IMR-90 (cell line): ENCODE measurements at regions not wholly inside any gene's neighbourhood (a gene's known extent, or its start where the extent isn't known, plus 50 kb on each side); places are given as distances from the start of the nearest gene placed in this dataset.

ENCODE experiments used
- ATAC-seq: fragments of 200-7000 bp; cut with Tn5 transposase; 2 replicates; pipeline ENCODE4 v1.9.1; 2020; ENCODE audit warnings: low read depth, mild to moderate bottlenecking, moderate library complexity
- BruUV-seq: library from RNA; stranded (reverse); fragments of 400-500 nt; replicated peaks from 2 replicates; lab custom pipeline; 2021; lab: Mats Ljungman, UMichigan
- CTCF ChIA-PET: fragments of 300-600 bp; formaldehyde crosslinking; extraction: SDS; loops from one replicate; lab custom pipeline; 2021; ENCODE audit warnings: antibody characterized with exemption; lab: Yijun Ruan, JAX
- POLR2A ChIA-PET: fragments of 300-600 bp; sonication (Branson Sonifier 250); formaldehyde crosslinking; loops from one replicate; lab custom pipeline; 2022; ENCODE audit warnings: antibody characterized with exemption; ENCODE audit not compliant: unreplicated experiment; lab: Charles Lee
- DNase-seq: peaks from one replicate; pipeline ENCODE4 v3.0.0; 2013
- H2AFZ ChIP-seq: replicated peaks from 2 replicates; pipeline ENCODE3; 2013; ENCODE audit warnings: low read length, mild to moderate bottlenecking; ENCODE audit not compliant: poor library complexity
- H2AK5ac ChIP-seq: 2 replicates; pipeline ENCODE4 v1.6.1; 2013; ENCODE audit warnings: low read depth, low read length, inconsistent platforms
- H2AK9ac ChIP-seq: replicated peaks from 2 replicates; pipeline ENCODE3; 2013; ENCODE audit warnings: mild to moderate bottlenecking, low read depth, low read length, moderate library complexity; ENCODE audit not compliant: poor library complexity
- H2BK120ac ChIP-seq: 2 replicates; pipeline ENCODE4 v1.6.1; 2013; ENCODE audit warnings: low read depth, low read length, inconsistent platforms
- H2BK15ac ChIP-seq: 3 replicates; pipeline ENCODE4 v1.6.1; 2013; ENCODE audit warnings: low read depth, low read length, inconsistent platforms
- H2BK20ac ChIP-seq: 2 replicates; pipeline ENCODE4 v1.6.1; 2013; ENCODE audit warnings: low read depth, mild to moderate bottlenecking, inconsistent platforms, low read length, moderate library complexity
- H2BK5ac ChIP-seq: 2 replicates; pipeline ENCODE4 v1.6.1; 2013; ENCODE audit warnings: mild to moderate bottlenecking, low read depth, low read length, inconsistent platforms; ENCODE audit not compliant: poor library complexity, severe bottlenecking
- H3K14ac ChIP-seq: replicated peaks from 2 replicates; pipeline ENCODE4 v1.6.1; 2013; ENCODE audit warnings: low read depth, low read length, inconsistent platforms
- H3K18ac ChIP-seq: 2 replicates; pipeline ENCODE4 v1.6.1; 2013; ENCODE audit warnings: low read depth, low read length, control low read depth
- H3K23ac ChIP-seq: 2 replicates; pipeline ENCODE4 v1.6.1; 2013; ENCODE audit warnings: low read depth, low read length, inconsistent platforms
- H3K27ac ChIP-seq: 2 replicates; pipeline ENCODE4 v1.5.1; 2013; ENCODE audit warnings: mild to moderate bottlenecking, control low read depth, low read length; ENCODE audit not compliant: insufficient read depth
- H3K27me3 ChIP-seq: 2 replicates; pipeline ENCODE4 v1.6.1; 2013; ENCODE audit warnings: low read length; ENCODE audit not compliant: control insufficient read depth, insufficient read depth
- H3K36me3 ChIP-seq: 2 replicates; pipeline ENCODE4 v1.6.1; 2013; ENCODE audit warnings: low read length, mixed read lengths; ENCODE audit not compliant: control insufficient read depth, insufficient read depth
- H3K4ac ChIP-seq: 2 replicates; pipeline ENCODE4 v1.6.1; 2013; ENCODE audit warnings: low read depth, low read length, inconsistent platforms
- H3K4me1 ChIP-seq: 2 replicates; pipeline ENCODE4 v1.6.1; 2013; ENCODE audit warnings: low read length, mixed read lengths; ENCODE audit not compliant: control insufficient read depth, insufficient read depth
- H3K4me2 ChIP-seq: 2 replicates; pipeline ENCODE4 v1.6.1; 2013; ENCODE audit warnings: low read depth, mild to moderate bottlenecking, control low read depth, low read length, moderate library complexity
- H3K4me3 ChIP-seq: 2 replicates; pipeline ENCODE4 v1.5.1; 2013; ENCODE audit warnings: low read depth, mild to moderate bottlenecking, control low read depth, low read length, moderate library complexity; ENCODE audit not compliant: insufficient read depth
- H3K56ac ChIP-seq: 2 replicates; pipeline ENCODE4 v1.6.1; 2013; ENCODE audit warnings: low read length, inconsistent platforms; ENCODE audit not compliant: insufficient read depth; ENCODE audit errors: extremely low read depth
- H3K79me1 ChIP-seq, 2 experiments: 2 replicates each; pipeline ENCODE4 v1.6.1; 2013; ENCODE audit warnings: low read length in 2 of 2, inconsistent platforms in 1 of 2, low read depth in 1 of 2
- H3K9ac ChIP-seq: 2 replicates; pipeline ENCODE4 v1.6.1; 2013; ENCODE audit warnings: low read depth, low read length, control low read depth
- H3K9me1 ChIP-seq: 2 replicates; pipeline ENCODE4 v1.6.1; 2013; ENCODE audit warnings: low read length, inconsistent platforms; ENCODE audit not compliant: insufficient read depth
- H3K9me3 ChIP-seq: 2 replicates; pipeline ENCODE4 v1.6.1; 2013; ENCODE audit warnings: low read length; ENCODE audit not compliant: control insufficient read depth, insufficient read depth
- H4K20me1 ChIP-seq: 2 replicates; pipeline ENCODE4 v1.6.1; 2013; ENCODE audit warnings: low read length, inconsistent platforms; ENCODE audit not compliant: insufficient read depth
- H4K5ac ChIP-seq: 2 replicates; pipeline ENCODE4 v1.6.1; 2013; ENCODE audit warnings: mild to moderate bottlenecking, low read depth, low read length, control low read depth
- H4K8ac ChIP-seq, 2 experiments: 2 replicates each; pipeline ENCODE4 v1.6.1; 2013; ENCODE audit warnings: low read depth in 2 of 2, low read length in 2 of 2, control low read depth in 1 of 2, inconsistent platforms in 1 of 2
- H4K91ac ChIP-seq: 2 replicates; pipeline ENCODE4 v1.6.1; 2013; ENCODE audit warnings: low read depth, low read length, inconsistent platforms; ENCODE audit not compliant: insufficient read depth
- BHLHE40 ChIP-seq: fragments of 150-350 bp; IDR thresholded peaks from 2 replicates; pipeline ENCODE4 v1.6.1; 2016; ENCODE audit warnings: mild to moderate bottlenecking, low read depth, low read length
- CEBPB ChIP-seq: IDR thresholded peaks from 2 replicates; pipeline ENCODE4 v1.6.1; 2012; ENCODE audit warnings: low read depth, low read length, improper control_type of control experiment
- CHD1 ChIP-seq: IDR thresholded peaks from 2 replicates; pipeline ENCODE4 v1.6.1; 2012; ENCODE audit warnings: low read depth, low read length, improper control_type of control experiment
- CTCF ChIP-seq: conservative IDR thresholded peaks from 2 replicates; pipeline ENCODE4 v1.5.1; 2012; ENCODE audit warnings: mild to moderate bottlenecking, low read depth, low read length, improper control_type of control experiment
- ELK1 ChIP-seq: fragments of 150-350 bp; IDR thresholded peaks from 2 replicates; pipeline ENCODE4 v1.6.1; 2016; ENCODE audit warnings: low read depth, mild to moderate bottlenecking, low read length, moderate library complexity, borderline replicate concordance
- FOS ChIP-seq: fragments of 150-350 bp; IDR thresholded peaks from 2 replicates; pipeline ENCODE4 v1.6.1; 2016; ENCODE audit warnings: low read depth, low read length
- MAFK ChIP-seq: IDR thresholded peaks from 2 replicates; pipeline ENCODE4 v1.6.1; 2012; ENCODE audit warnings: low read depth, low read length, improper control_type of control experiment
- MAZ ChIP-seq: IDR thresholded peaks from 2 replicates; pipeline ENCODE4 v1.6.1; 2012; ENCODE audit warnings: low read depth, mild to moderate bottlenecking, low read length, improper control_type of control experiment, moderate library complexity, borderline replicate concordance
- MXI1 ChIP-seq: IDR thresholded peaks from 2 replicates; pipeline ENCODE4 v1.6.1; 2012; ENCODE audit warnings: low read depth, mild to moderate bottlenecking, low read length, moderate library complexity, borderline replicate concordance
- NFE2L2 ChIP-seq: fragments of 150-350 bp; IDR thresholded peaks from 2 replicates; pipeline ENCODE4 v1.6.1; 2016; ENCODE audit warnings: low read depth, mild to moderate bottlenecking, low read length
- POLR2A ChIP-seq: IDR thresholded peaks from 2 replicates; pipeline ENCODE4 v1.6.1; 2012; ENCODE audit warnings: mild to moderate bottlenecking, low read depth, low read length
- RAD21 ChIP-seq: IDR thresholded peaks from 2 replicates; pipeline ENCODE4 v1.6.1; 2012; ENCODE audit warnings: low read length, improper control_type of control experiment
- RCOR1 ChIP-seq: IDR thresholded peaks from 2 replicates; pipeline ENCODE4 v1.6.1; 2012; ENCODE audit warnings: mild to moderate bottlenecking, low read length, improper control_type of control experiment; ENCODE audit not compliant: insufficient replicate concordance
- RFX5 ChIP-seq: IDR thresholded peaks from 2 replicates; pipeline ENCODE4 v1.8.0; 2012; ENCODE audit warnings: low read depth, mild to moderate bottlenecking, low read length, moderate library complexity
- SMC3 ChIP-seq: fragments of 150-350 bp; IDR thresholded peaks from 2 replicates; pipeline ENCODE4 v1.6.1; 2016; ENCODE audit warnings: low read depth, mild to moderate bottlenecking, antibody characterized with exemption, low read length, moderate library complexity
- WGBS, 2 experiments: methylation state at CpG; one replicate each; pipeline versions ENCODE4 v1.1.5 to v1.1.7; 2013; ENCODE audit warnings: missing lambda C conversion rate in 2 of 2; ENCODE audit not compliant: insufficient read length in 1 of 2; ENCODE audit errors: extremely low coverage in 2 of 2; 5-methylcytosine and 5-hydroxymethylcytosine counted together
- dilution Hi-C: fragments of 300-500 bp; cut with HindIII; formaldehyde crosslinking; loops from one replicate; pipeline ENCODE4 v1.14.3; 2018; ENCODE audit warnings: low sequenced_read_pairs; ENCODE audit not compliant: unreplicated experiment
- in situ Hi-C: fragments of 300-500 bp; cut with MboI; formaldehyde crosslinking; loops from 3 replicates; pipeline ENCODE4 v1.14.3; 2019; ENCODE audit warnings: low sequenced_read_pairs, inconsistent platforms, mixed read lengths
- intact Hi-C: fragments of 100-400 bp; cut with micrococcal nuclease; formaldehyde crosslinking; loops from 2 replicates; pipeline ENCODE4 v1.10.0; 2022
- TF ChIP-seq, protein P1 (sequence below): fragments of 150-350 bp; IDR thresholded peaks from 2 replicates; pipeline ENCODE4 v1.6.1; 2017; ENCODE audit warnings: mild to moderate bottlenecking, antibody characterized with exemption, low read length, low read depth

DNA sequence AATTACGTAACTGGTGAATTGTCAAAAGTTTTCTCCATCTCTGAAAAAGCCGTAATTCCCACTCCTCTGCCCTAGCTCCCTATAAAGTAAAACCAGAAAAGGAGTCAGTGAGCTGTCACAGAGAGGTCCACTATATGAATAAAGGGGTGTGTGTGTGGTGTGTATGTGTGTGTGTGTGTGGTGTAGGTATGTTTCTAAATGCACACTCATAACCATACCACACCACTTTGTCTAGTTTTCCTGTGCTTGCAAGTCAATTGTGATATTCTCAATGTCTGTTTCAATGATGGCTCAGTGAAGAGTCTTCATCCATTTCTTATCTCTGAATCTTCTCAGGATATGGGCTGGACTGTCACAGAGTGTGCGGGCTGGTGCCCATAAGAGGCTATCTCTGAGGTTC, 54.8 kb upstream of the CCDC68 start:
- Histone ChIP-seq H3K27ac (no peak overlapping the region), H3K18ac (no peak overlapping the region), H3K9ac (no peak overlapping the region), H3K56ac (no peak overlapping the region), H2AFZ (no peak overlapping the region), H3K4me2 (no peak overlapping the region), H2BK120ac (no peak overlapping the region), H2BK20ac (no peak overlapping the region), H3K4me1 (0 out of 2 replicates have a peak, but pooled peaks cover 3% of the 10 kb centered on the region), H2AK5ac (no peak overlapping the region), H3K9me1 (no peaks in the 10 kb centered on the region), H2BK15ac (no peak overlapping the region), H3K9me3 (no peaks in the 10 kb centered on the region), H4K5ac (no peak overlapping the region), H3K27me3 (no peaks in the 10 kb centered on the region; the same call in 1 of the 2 replicates), H3K36me3 (no peaks in the 10 kb centered on the region), H4K20me1 (no peaks in the 10 kb centered on the region), H2BK5ac (no peak overlapping the region), H2AK9ac (no peak overlapping the region), H3K79me1 (no peaks in the 10 kb centered on the region), H4K91ac (no peak overlapping the region), H3K23ac (no peak overlapping the region), H4K8ac (no peak overlapping the region), H3K4ac (no peak overlapping the region), H3K4me3 (no peak overlapping the region), H3K14ac (no peak overlapping the region)
- ATAC-seq (no peak), DNase-seq (no peak)
- TF ChIP-seq CEBPB (no peak), FOS (no peak), NFE2L2 (no peak), CTCF (no peak), POLR2A (no peak), CHD1 (no peak), RCOR1 (no peak), RFX5 (no peak), RAD21 (no peak), SMC3 (no peak), MAZ (no peak), ELK1 (no peak), MAFK (no peak), BHLHE40 (no peak), MXI1 (no peak)
- TF ChIP-seq, protein P1, sequence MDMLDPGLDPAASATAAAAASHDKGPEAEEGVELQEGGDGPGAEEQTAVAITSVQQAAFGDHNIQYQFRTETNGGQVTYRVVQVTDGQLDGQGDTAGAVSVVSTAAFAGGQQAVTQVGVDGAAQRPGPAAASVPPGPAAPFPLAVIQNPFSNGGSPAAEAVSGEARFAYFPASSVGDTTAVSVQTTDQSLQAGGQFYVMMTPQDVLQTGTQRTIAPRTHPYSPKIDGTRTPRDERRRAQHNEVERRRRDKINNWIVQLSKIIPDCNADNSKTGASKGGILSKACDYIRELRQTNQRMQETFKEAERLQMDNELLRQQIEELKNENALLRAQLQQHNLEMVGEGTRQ = no peak
- intact Hi-C loops (no loop called here), in situ Hi-C loops (no loop called here), dilution Hi-C loops (no loop called here)
- WGBS, 2 experiments = no CpG with 5 or more reads among the region's 3 CpGs
- POLR2A ChIA-PET = no interaction called here
- BruUV-seq = no TSS peak
- CTCF ChIA-PET = no interaction called here
